ENCODE measurements at regions not wholly inside any gene's neighbourhood (a gene's known extent, or its start where the extent isn't known, plus 50 kb on each side); places are given as distances from the start of the nearest gene placed in this dataset.
"Not testable (repeated sequence)": the region's sequence is repeated elsewhere in the genome, so short reads cannot be mapped to it uniquely, and the experiment has no call there.

GRCh38 chr4:131603705-131604104 lies 1545.4 kb upstream of the PCDH10 start:
- DNase-seq = no peak

GRCh38 chr4:131609039-131609438 lies 1540.1 kb upstream of the PCDH10 start:
- no peak for DNase-seq

- DNase-seq = not testable (repeated sequence)
Observed at GRCh38 chr4:131610517-131610916, 1538.6 kb upstream of the PCDH10 start.

- DNase-seq = no peak
Observed at GRCh38 chr4:131613086-131613823, 1535.8 kb upstream of the PCDH10 start.

GRCh38 chr4:131613824-131614216 lies 1535.3 kb upstream of the PCDH10 start:
- no peak for DNase-seq

GRCh38 chr4:131632877-131633276 lies 1516.2 kb upstream of the PCDH10 start:
- DNase-seq = no peak

- no peak for DNase-seq
Observed at GRCh38 chr4:131635191-131635590, 1513.9 kb upstream of the PCDH10 start.

- no peak for DNase-seq
Observed at GRCh38 chr4:131638781-131639180, 1510.3 kb upstream of the PCDH10 start.

GRCh38 chr4:131644619-131645018 lies 1504.5 kb upstream of the PCDH10 start:
- DNase-seq = no peak

- no peak for DNase-seq
Observed at GRCh38 chr4:131649227-131649626, 1499.9 kb upstream of the PCDH10 start.

- DNase-seq = no peak
Observed at GRCh38 chr4:131650951-131651350, 1498.1 kb upstream of the PCDH10 start.

GRCh38 chr4:131683314-131683713 lies 1465.8 kb upstream of the PCDH10 start:
- DNase-seq = not testable (repeated sequence)

GRCh38 chr4:131721883-131722282 lies 1427.2 kb upstream of the PCDH10 start:
- no peak for DNase-seq

- DNase-seq = not testable (repeated sequence)
Observed at GRCh38 chr4:131723069-131723468, 1426.0 kb upstream of the PCDH10 start.

GRCh38 chr4:131724847-131725246 lies 1424.2 kb upstream of the PCDH10 start:
- DNase-seq = peak in 1 of 2 donors; percentile 65

- DNase-seq = not testable (repeated sequence)
Observed at GRCh38 chr4:131725521-131725920, 1423.6 kb upstream of the PCDH10 start.

GRCh38 chr4:131726940-131727339 lies 1422.2 kb upstream of the PCDH10 start:
- DNase-seq = not testable (repeated sequence)

GRCh38 chr4:131727418-131727817 lies 1421.7 kb upstream of the PCDH10 start:
- not testable (repeated sequence) for DNase-seq

GRCh38 chr4:131729205-131729604 lies 1419.9 kb upstream of the PCDH10 start:
- DNase-seq = not testable (repeated sequence)

- DNase-seq = not testable (repeated sequence)
Observed at GRCh38 chr4:131729716-131730398, 1419.2 kb upstream of the PCDH10 start.

GRCh38 chr4:131730574-131730973 lies 1418.5 kb upstream of the PCDH10 start:
- DNase-seq = not testable (repeated sequence)

- not testable (repeated sequence) for DNase-seq
Observed at GRCh38 chr4:131732034-131732630, 1417.0 kb upstream of the PCDH10 start.

GRCh38 chr4:131734321-131734720 lies 1414.8 kb upstream of the PCDH10 start:
- not testable (repeated sequence) for DNase-seq

GRCh38 chr4:131734851-131735385 lies 1414.2 kb upstream of the PCDH10 start:
- not testable (repeated sequence) for DNase-seq

All from stimulated activated CD4-positive, alpha-beta T cell treated with anti-CD3 and anti-CD28 coated beads, Interleukin-2, amount 100 ng/mL, for 24 hours (primary cell).